HepG2 (cell line): ENCODE measurements at regions not wholly inside any gene's neighbourhood (a gene's known extent, or its start where the extent isn't known, plus 50 kb on each side); places are given as distances from the start of the nearest gene placed in this dataset.

Experiments used
- ATAC-seq: fragments of 200-7000 bp; cut with Tn5 transposase; 3 replicates; pipeline ENCODE4 v1.9.1; 2020; ENCODE audit warnings: mild to moderate bottlenecking, moderate library complexity
- BruUV-seq: library from RNA; stranded (reverse); fragments of 400-500 nt; replicated peaks from 2 replicates; lab custom pipeline; 2021; lab: Mats Ljungman, UMichigan
- CTCF ChIA-PET: fragments of 300-600 bp; formaldehyde crosslinking; extraction: SDS; loops from one replicate; lab custom pipeline; 2021; ENCODE audit warnings: low total read pairs, inconsistent platforms, low intra/inter-chr PET ratio; lab: Yijun Ruan, JAX
- POLR2A ChIA-PET: fragments of 350-600 bp; sonication (Branson Sonifier 250); formaldehyde crosslinking; loops from one replicate; lab custom pipeline; 2020; ENCODE audit warnings: antibody characterized with exemption, inconsistent platforms; lab: Yijun Ruan, JAX
- DNase-seq: peaks from one replicate; pipeline ENCODE4 v3.0.0-alpha.2; 2015; ENCODE audit warnings: low spot score
- FAIRE-seq: peaks from 3 replicates; lab custom pipeline; 2011; peaks lifted over from hg19 to GRCh38; lab: Jason Lieb, UNC
- H2AFZ ChIP-seq: one replicate; pipeline ENCODE4 v1.6.1; 2011; ENCODE audit warnings: low read length, inconsistent platforms
- H3K27ac ChIP-seq: fragments of 300-600 bp; 3 replicates; pipeline ENCODE4 v1.8.0; 2011; ENCODE audit warnings: mixed run types, mild to moderate bottlenecking, mixed read lengths, low read length, inconsistent platforms; ENCODE audit not compliant: insufficient read depth; ENCODE audit errors: extremely low read length
- H3K27me3 ChIP-seq, 2 experiments: fragments of 200-600 bp in 1 of 2; 2 replicates in 1 of 2; 3 replicates in 1 of 2; pipeline versions ENCODE4 v1.6.0 to v1.8.0; 2011; ENCODE audit warnings: low read length in 2 of 2, mild to moderate bottlenecking in 2 of 2, moderate library complexity in 2 of 2, inconsistent platforms in 1 of 2; ENCODE audit not compliant: insufficient read depth in 2 of 2, control insufficient read depth in 1 of 2
- H3K36me3 ChIP-seq, 2 experiments: fragments of 200-600 bp in 1 of 2; replicated peaks in 1 of 2; 2 replicates in 1 of 2; 3 replicates in 1 of 2; pipeline versions ENCODE4 v1.5.1 to v1.8.0; 2011; ENCODE audit warnings: low read length in 2 of 2, inconsistent platforms in 1 of 2; ENCODE audit not compliant: insufficient read depth in 2 of 2, control insufficient read depth in 1 of 2
- H3K4me1 ChIP-seq: 2 replicates; pipeline ENCODE4 v1.5.1; 2012; ENCODE audit warnings: low read length, inconsistent platforms; ENCODE audit not compliant: insufficient read depth
- H3K4me2 ChIP-seq: 2 replicates; pipeline ENCODE4 v1.6.0; 2011; ENCODE audit warnings: low read depth, low read length, inconsistent platforms
- H3K4me3 ChIP-seq, 3 experiments: fragments of 200-600 bp in 1 of 3; sonication (generic), shearing (Covaris generic) in 1 of 3; replicated peaks in 1 of 3; 2 replicates each; pipeline ENCODE4 v1.5.1; 2011 to 2016; ENCODE audit warnings: low read length in 3 of 3, inconsistent platforms in 2 of 3, low read depth in 2 of 3, mild to moderate bottlenecking in 2 of 3, control low read depth in 1 of 3, mixed read lengths in 1 of 3; ENCODE audit not compliant: insufficient read depth in 1 of 3
- H3K79me2 ChIP-seq: one replicate; pipeline ENCODE4 v1.6.1; 2011; ENCODE audit warnings: low read length, inconsistent platforms; ENCODE audit not compliant: insufficient read depth
- H3K9ac ChIP-seq: 2 replicates; pipeline ENCODE4 v1.6.0; 2011; ENCODE audit warnings: mild to moderate bottlenecking, low read depth, low read length, inconsistent platforms; ENCODE audit not compliant: insufficient read depth
- H3K9me3 ChIP-seq: 2 replicates; pipeline ENCODE4 v1.5.1; 2012; ENCODE audit warnings: mild to moderate bottlenecking, low read length
- H4K20me1 ChIP-seq: 2 replicates; pipeline ENCODE4 v1.6.0; 2011; ENCODE audit warnings: inconsistent platforms, mild to moderate bottlenecking, low read length, moderate library complexity; ENCODE audit not compliant: insufficient read depth
- ESRRA ChIP-seq: sonication (generic); formaldehyde crosslinking; IDR thresholded peaks from 2 replicates; pipeline ENCODE4 v1.5.1; 2020; ENCODE audit warnings: mild to moderate bottlenecking, low read depth, missing genetic modification reagents
- HIVEP1 ChIP-seq: sonication (generic); formaldehyde crosslinking; IDR thresholded peaks from 2 replicates; pipeline ENCODE4 v1.4.0; 2020; ENCODE audit warnings: mild to moderate bottlenecking, missing genetic modification reagents
- HNF4G ChIP-seq, 2 experiments: sonication (generic) in 1 of 2; formaldehyde crosslinking in 1 of 2; IDR thresholded peaks; 2 replicates each; pipeline versions ENCODE4 v1.4.0 to v1.6.1; 2011 to 2020; ENCODE audit warnings: borderline replicate concordance in 2 of 2, low read depth in 2 of 2, mild to moderate bottlenecking in 2 of 2, low read length in 1 of 2, missing genetic modification reagents in 1 of 2, moderate library complexity in 1 of 2
- HOXA3 ChIP-seq: sonication (generic); formaldehyde crosslinking; IDR thresholded peaks from 2 replicates; pipeline ENCODE4 v1.5.0; 2020; ENCODE audit warnings: missing genetic modification reagents
- POLR2A ChIP-seq, 2 experiments: IDR thresholded peaks; 2 replicates each; pipeline ENCODE4 v1.6.1; 2011; ENCODE audit warnings: low read depth in 2 of 2, low read length in 2 of 2, mild to moderate bottlenecking in 1 of 2, moderate library complexity in 1 of 2; ENCODE audit not compliant: insufficient read depth in 1 of 2
- RAD21 ChIP-seq: fragments of 450-650 bp; formaldehyde crosslinking; IDR thresholded peaks from 2 replicates; pipeline ENCODE4 v1.5.0; 2020; ENCODE audit warnings: mild to moderate bottlenecking
- RARA ChIP-seq: IDR thresholded peaks from 2 replicates; pipeline ENCODE4 v1.6.1; 2016; ENCODE audit warnings: missing genetic modification reagents, missing compliant biosample characterization
- RELA ChIP-seq: sonication (generic); formaldehyde crosslinking; IDR thresholded peaks from 2 replicates; pipeline ENCODE4 v1.4.0; 2020; ENCODE audit warnings: missing genetic modification reagents
- RFXAP ChIP-seq: sonication (generic); formaldehyde crosslinking; IDR thresholded peaks from 2 replicates; pipeline ENCODE4 v1.4.0; 2020; ENCODE audit warnings: missing genetic modification reagents, borderline replicate concordance
- SMARCE1 ChIP-seq: fragments of 450-650 bp; IDR thresholded peaks from 2 replicates; pipeline ENCODE4 v1.6.1; 2017; ENCODE audit warnings: borderline replicate concordance
- SP140L ChIP-seq: sonication (generic); formaldehyde crosslinking; IDR thresholded peaks from 2 replicates; pipeline ENCODE4 v1.4.0; 2020; ENCODE audit warnings: missing genetic modification reagents, borderline replicate concordance
- STAG1 ChIP-seq: sonication (generic); formaldehyde crosslinking; IDR thresholded peaks from 2 replicates; pipeline ENCODE4 v1.4.0; 2020; ENCODE audit warnings: missing genetic modification reagents
- TBL1XR1 ChIP-seq: fragments of 150-350 bp; IDR thresholded peaks from 2 replicates; pipeline ENCODE4 v1.6.1; 2014; ENCODE audit warnings: borderline replicate concordance, low read length; ENCODE audit not compliant: partially characterized antibody
- YY1 ChIP-seq: IDR thresholded peaks from 2 replicates; pipeline ENCODE4 v1.6.1; 2011; ENCODE audit warnings: low read length, low read depth, moderate library complexity, mild to moderate bottlenecking; ENCODE audit not compliant: insufficient read depth, insufficient replicate concordance
- ZC3H4 ChIP-seq: sonication (generic); formaldehyde crosslinking; IDR thresholded peaks from 2 replicates; pipeline ENCODE4 v1.4.0; 2020; ENCODE audit warnings: missing genetic modification reagents, borderline replicate concordance
- ZFP36L2 ChIP-seq: sonication (generic); formaldehyde crosslinking; IDR thresholded peaks from 2 replicates; pipeline ENCODE4 v1.4.0; 2020; ENCODE audit warnings: missing genetic modification reagents
- ZNF263 ChIP-seq: sonication (generic); formaldehyde crosslinking; IDR thresholded peaks from 2 replicates; pipeline ENCODE4 v1.4.0; 2020; ENCODE audit warnings: missing genetic modification reagents
- ZNF34 ChIP-seq: sonication (generic); formaldehyde crosslinking; IDR thresholded peaks from 2 replicates; pipeline ENCODE4 v1.4.0; 2020; ENCODE audit warnings: mild to moderate bottlenecking, missing genetic modification reagents, borderline replicate concordance
- WGBS: methylation state at CpG from one replicate; pipeline ENCODE4 v1.1.6; 2017; ENCODE audit warnings: low lambda C conversion rate; 5-methylcytosine and 5-hydroxymethylcytosine counted together
- in situ Hi-C: cut with HindIII; loops from 2 replicates; pipeline ENCODE4 v1.10.0; 2017; ENCODE audit warnings: low pct_unique_long_range_greater_than_20kb; ENCODE audit not compliant: extremely low pct_ligation_motif_present
- intact Hi-C: fragments of 100-400 bp; cut with micrococcal nuclease; formaldehyde crosslinking; loops from one replicate; pipeline ENCODE4 v1.10.0; 2022; ENCODE audit not compliant: unreplicated experiment
- TF ChIP-seq, protein P1 (sequence below): sonication (generic); formaldehyde crosslinking; IDR thresholded peaks from 2 replicates; pipeline ENCODE4 v1.5.1; 2020; ENCODE audit warnings: missing genetic modification reagents, mild to moderate bottlenecking, borderline replicate concordance
- TF ChIP-seq, protein P2 (sequence below): sonication (generic); IDR thresholded peaks from 2 replicates; pipeline ENCODE4 v1.6.1; 2016; ENCODE audit warnings: low read depth, borderline replicate concordance
- TF ChIP-seq, protein P3 (sequence below): IDR thresholded peaks from 2 replicates; pipeline ENCODE4 v1.6.1; 2016; ENCODE audit warnings: low read depth, borderline replicate concordance
- TF ChIP-seq, protein P4 (sequence below): sonication (generic); formaldehyde crosslinking; IDR thresholded peaks from 2 replicates; pipeline ENCODE4 v1.8.0; 2022; ENCODE audit warnings: low read depth, missing genetic modification reagents

DNA sequence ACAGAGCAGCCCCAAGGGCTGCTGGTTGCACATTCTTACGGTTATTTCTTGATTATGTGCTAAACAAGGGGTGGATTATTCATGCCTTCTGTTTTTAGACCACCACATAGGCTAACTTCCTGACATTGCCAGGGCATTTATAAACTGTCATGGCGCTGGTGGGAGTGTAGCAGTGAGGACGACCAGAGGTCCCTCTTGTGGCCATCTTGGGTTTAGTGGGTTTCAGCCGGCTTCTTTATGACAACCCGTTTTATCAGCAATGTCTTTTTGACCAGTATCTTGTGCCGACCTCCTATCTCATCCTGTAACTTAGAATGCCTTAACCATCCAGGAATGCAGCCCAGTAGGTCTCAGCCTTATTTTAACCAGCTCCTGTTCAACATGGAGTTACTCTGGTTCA lies 212.4 kb upstream of the GRID2 start:
- Histone ChIP-seq H3K27me3 (0 out of 5 replicates have a peak, but pooled peaks cover 0 to 1% of the 10 kb centered on the region in 2 experiments), H3K36me3 (no peaks in the 10 kb centered on the region), H3K4me2 (peak overlapping the region; percentile 49), H3K27ac (no peak overlapping the region), H3K4me1 (no peaks in the 10 kb centered on the region), H3K9ac (no peak overlapping the region), H3K79me2 (no peaks in the 10 kb centered on the region), H3K9me3 (no peaks in the 10 kb centered on the region), H2AFZ (peak overlapping the region; percentile 88), H3K4me3 (peak overlapping the region; percentile 12 to 41 (median 16); a peak in 4 of 6 replicates), H4K20me1 (no peaks in the 10 kb centered on the region)
- CTCF ChIA-PET = interaction anchor here (1.3 kb wide), 1 partner anchor 1672 kb away, joined by 5 read pairs; no protein-coding TSS in a partner anchor
- peak; percentile 21 for DNase-seq
- POLR2A ChIA-PET = no interaction called here
- peak; percentile 87 for ATAC-seq
- in situ Hi-C loops (no loop called here), intact Hi-C loops (loop anchor here (1.0 to 5.0 kb wide), 3 partner anchors 78 to 979 kb away; no protein-coding TSS in a partner anchor)
- no peak for FAIRE-seq
- WGBS = 1% methylated on average over 6 of the region's 6 CpGs
- no TSS peak for BruUV-seq
- TF ChIP-seq ZC3H4 (CRISPR knock-in tag) = no peak
- no peak for TF ChIP-seq SMARCE1
- TF ChIP-seq ZNF263 (CRISPR knock-in tag) = no peak
- TF ChIP-seq POLR2A (IDR thresholded peaks at IDR 0.05; ENCODE audit: insufficient read depth in 1 of 2, low read depth in 2 of 2, low read length in 2 of 2) = no peak
- TF ChIP-seq SP140L (CRISPR knock-in tag) = no peak
- TF ChIP-seq RARA (CRISPR knock-in tag) = no peak
- TF ChIP-seq, protein P1, sequence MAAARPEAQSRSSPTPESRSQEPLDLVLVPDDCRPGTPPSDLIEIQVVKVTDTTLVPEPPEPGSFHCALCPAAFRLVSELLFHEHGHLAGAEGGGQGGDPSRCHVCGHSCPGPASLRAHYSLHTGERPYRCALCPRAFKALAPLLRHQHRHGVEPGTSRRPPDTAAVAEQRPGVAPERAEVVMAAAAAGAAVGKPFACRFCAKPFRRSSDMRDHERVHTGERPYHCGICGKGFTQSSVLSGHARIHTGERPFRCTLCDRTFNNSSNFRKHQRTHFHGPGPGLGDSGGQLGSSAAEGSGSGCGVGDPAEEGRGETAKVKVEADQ (CRISPR knock-in tag) = no peak
- no peak for TF ChIP-seq HIVEP1
- TF ChIP-seq, protein P2, sequence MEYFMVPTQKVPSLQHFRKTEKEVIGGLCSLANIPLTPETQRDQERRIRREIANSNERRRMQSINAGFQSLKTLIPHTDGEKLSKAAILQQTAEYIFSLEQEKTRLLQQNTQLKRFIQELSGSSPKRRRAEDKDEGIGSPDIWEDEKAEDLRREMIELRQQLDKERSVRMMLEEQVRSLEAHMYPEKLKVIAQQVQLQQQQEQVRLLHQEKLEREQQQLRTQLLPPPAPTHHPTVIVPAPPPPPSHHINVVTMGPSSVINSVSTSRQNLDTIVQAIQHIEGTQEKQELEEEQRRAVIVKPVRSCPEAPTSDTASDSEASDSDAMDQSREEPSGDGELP = no peak
- TF ChIP-seq RELA = no peak
- TF ChIP-seq, protein P3, sequence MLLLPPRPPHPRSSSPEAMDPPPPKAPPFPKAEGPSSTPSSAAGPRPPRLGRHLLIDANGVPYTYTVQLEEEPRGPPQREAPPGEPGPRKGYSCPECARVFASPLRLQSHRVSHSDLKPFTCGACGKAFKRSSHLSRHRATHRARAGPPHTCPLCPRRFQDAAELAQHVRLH (CRISPR knock-in tag) = no peak
- TF ChIP-seq HNF4G (IDR thresholded peaks at IDR 0.05; ENCODE audit: borderline replicate concordance, low read depth, low read length) = no peak
- TF ChIP-seq HNF4G (CRISPR knock-in tag; IDR thresholded peaks at IDR 0.05; ENCODE audit: borderline replicate concordance, low read depth) = no peak
- TF ChIP-seq ESRRA (CRISPR knock-in tag) = no peak
- TF ChIP-seq, protein P4, sequence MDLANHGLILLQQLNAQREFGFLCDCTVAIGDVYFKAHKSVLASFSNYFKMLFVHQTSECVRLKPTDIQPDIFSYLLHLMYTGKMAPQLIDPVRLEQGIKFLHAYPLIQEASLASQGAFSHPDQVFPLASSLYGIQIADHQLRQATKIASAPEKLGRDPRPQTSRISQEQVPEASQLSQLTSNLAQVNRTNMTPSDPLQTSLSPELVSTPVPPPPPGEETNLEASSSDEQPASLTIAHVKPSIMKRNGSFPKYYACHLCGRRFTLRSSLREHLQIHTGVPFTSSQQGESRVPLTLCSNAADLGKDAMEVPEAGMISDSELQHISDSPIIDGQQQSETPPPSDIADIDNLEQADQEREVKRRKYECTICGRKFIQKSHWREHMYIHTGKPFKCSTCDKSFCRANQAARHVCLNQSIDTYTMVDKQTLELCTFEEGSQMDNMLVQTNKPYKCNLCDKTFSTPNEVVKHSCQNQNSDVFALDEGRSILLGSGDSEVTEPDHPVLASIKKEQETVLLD = no peak
- TF ChIP-seq RFXAP (CRISPR knock-in tag) = no peak
- TF ChIP-seq ZFP36L2 = no peak
- peak; percentile 75 for TF ChIP-seq YY1
- 0 out of 2 replicates have a peak, but pooled peaks have one; percentile 22 for TF ChIP-seq HOXA3 (CRISPR knock-in tag)
- TF ChIP-seq ZNF34 (CRISPR knock-in tag) = no peak
- TF ChIP-seq STAG1 (CRISPR knock-in tag) = peak; percentile 51
- peak; percentile 40; the same call in 1 of the 2 replicates for TF ChIP-seq RAD21 (CRISPR knock-in tag)
- no peak for TF ChIP-seq TBL1XR1
